ENCODE measurements at regions not wholly inside any gene's neighbourhood (a gene's known extent, or its start where the extent isn't known, plus 50 kb on each side); places are given as distances from the start of the nearest gene placed in this dataset.
"Not testable (repeated sequence)": the region's sequence is repeated elsewhere in the genome, so short reads cannot be mapped to it uniquely, and the experiment has no call there.

- Mint-ChIP-seq H3K36me3 (ENCODE audit: low read depth) (no peaks in the 10 kb centered on the region), H3K4me3 (no peak overlapping the region)
- intact Hi-C loops (cut with micrococcal nuclease) = no loop called here
These were observed 2161.4 kb upstream of the RAG2 start for GRCh38 chr11:38759394-38759793.

DNA sequence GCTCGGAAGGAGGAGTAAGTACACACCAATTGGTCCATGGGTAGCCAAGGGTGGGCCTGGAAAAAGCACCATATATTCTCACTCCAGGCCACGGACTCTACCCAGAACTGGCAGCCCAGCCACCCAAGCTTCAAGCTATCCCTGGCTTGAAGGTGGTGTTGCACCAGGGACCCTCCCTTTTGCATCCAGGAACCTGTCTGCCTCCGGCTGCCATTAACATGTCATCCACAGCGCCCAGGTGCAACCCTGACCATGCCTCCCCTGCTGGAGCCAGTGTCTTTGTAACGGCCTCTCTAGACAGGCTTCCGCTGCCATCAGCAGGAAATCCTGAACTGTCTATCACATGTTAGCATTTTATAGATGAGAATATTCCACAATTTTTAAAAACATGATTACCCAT, 2158.5 kb upstream of the RAG2 start:
- H3K4me3 Mint-ChIP-seq = no peak overlapping the region
- H3K27ac Mint-ChIP-seq = no peak overlapping the region
- H3K36me3 Mint-ChIP-seq (ENCODE audit: low read depth) = no peaks in the 10 kb centered on the region
- peaks cover 26% of the 10 kb centered on the region for H3K9me3 Mint-ChIP-seq
- no peaks in the 10 kb centered on the region for H3K4me1 Mint-ChIP-seq (ENCODE audit: low read depth)
- no peaks in the 10 kb centered on the region for H3K27me3 Mint-ChIP-seq
- intact Hi-C loops (cut with micrococcal nuclease) = no loop called here

More at GRCh38 chr11:38759394-38759793, 2161.4 kb upstream of the RAG2 start:
- H3K27me3 Mint-ChIP-seq = no peaks in the 10 kb centered on the region
- H3K4me1 Mint-ChIP-seq (ENCODE audit: low read depth) = no peaks in the 10 kb centered on the region
- H3K9me3 Mint-ChIP-seq = peaks cover 21% of the 10 kb centered on the region
- H3K27ac Mint-ChIP-seq = no peak overlapping the region

DNA sequence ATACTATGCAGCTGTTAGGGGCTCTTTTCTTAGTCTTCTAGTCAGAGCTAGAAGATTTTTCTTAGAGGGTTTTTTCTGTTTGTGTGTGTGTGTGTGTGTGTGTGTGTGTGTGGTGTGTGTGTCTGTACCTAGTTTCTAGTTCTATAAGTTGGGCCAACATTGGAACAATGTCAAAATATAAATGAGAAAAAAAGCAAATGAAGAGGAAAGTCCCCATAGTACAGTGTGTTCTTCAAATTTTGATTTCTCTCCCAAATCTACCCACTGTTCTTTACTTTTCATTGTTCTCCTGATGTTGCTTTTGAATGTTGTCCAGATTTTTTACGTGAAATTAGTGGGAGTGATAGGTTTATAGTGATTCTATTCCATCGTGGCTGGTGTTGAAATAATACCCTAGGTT, 2153.4 kb upstream of the RAG2 start:
- intact Hi-C loops (cut with micrococcal nuclease) = no loop called here
- Mint-ChIP-seq H3K27ac (no peak overlapping the region), H3K4me3 (no peak overlapping the region), H3K36me3 (ENCODE audit: low read depth) (no peaks in the 10 kb centered on the region), H3K27me3 (no peaks in the 10 kb centered on the region), H3K4me1 (ENCODE audit: low read depth) (no peaks in the 10 kb centered on the region), H3K9me3 (peaks cover 20% of the 10 kb centered on the region)

- H3K9me3 Mint-ChIP-seq = peaks cover 16% of the 10 kb centered on the region
- intact Hi-C loops (cut with micrococcal nuclease); H3K27me3 Mint-ChIP-seq; H3K4me3 Mint-ChIP-seq; H3K4me1 Mint-ChIP-seq (ENCODE audit: low read depth); H3K27ac Mint-ChIP-seq; H3K36me3 Mint-ChIP-seq (ENCODE audit: low read depth): not testable (repeated sequence)
These were observed 2148.5 kb upstream of the RAG2 start for GRCh38 chr11:38746516-38746915.

DNA sequence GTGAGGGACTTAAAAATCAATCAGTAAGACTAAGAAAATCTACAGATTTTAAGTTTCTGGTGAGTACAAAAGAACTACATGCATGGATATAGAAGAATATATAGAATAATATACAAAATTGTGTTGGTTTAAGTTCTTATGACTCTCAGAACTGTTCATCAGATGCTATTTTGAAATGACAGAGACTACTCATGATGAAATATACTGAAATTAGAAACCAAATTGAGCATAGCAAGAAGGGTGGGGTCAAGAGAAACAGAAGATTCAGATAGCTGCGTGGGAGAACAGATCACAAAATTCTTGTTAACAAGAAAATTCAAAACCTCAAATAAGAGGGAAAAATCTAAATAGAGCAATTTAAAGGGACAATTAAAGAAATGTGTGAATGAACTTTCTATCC, 2125.3 kb upstream of the RAG2 start:
- Mint-ChIP-seq H3K36me3 (ENCODE audit: low read depth) (no peaks in the 10 kb centered on the region), H3K4me1 (ENCODE audit: low read depth) (no peaks in the 10 kb centered on the region), H3K9me3 (peaks cover 13% of the 10 kb centered on the region), H3K4me3 (no peak overlapping the region), H3K27ac (no peak overlapping the region), H3K27me3 (no peaks in the 10 kb centered on the region)
- intact Hi-C loops (cut with micrococcal nuclease) = no loop called here

- H3K4me3 Mint-ChIP-seq = no peak overlapping the region
- intact Hi-C loops (cut with micrococcal nuclease) = no loop called here
- no peaks in the 10 kb centered on the region for H3K27me3 Mint-ChIP-seq
- no peaks in the 10 kb centered on the region for H3K36me3 Mint-ChIP-seq (ENCODE audit: low read depth)
- H3K4me1 Mint-ChIP-seq (ENCODE audit: low read depth) = no peaks in the 10 kb centered on the region
- H3K9me3 Mint-ChIP-seq = peaks cover 13% of the 10 kb centered on the region
- H3K27ac Mint-ChIP-seq = no peak overlapping the region
These were observed 2123.7 kb upstream of the RAG2 start for GRCh38 chr11:38721586-38722315.

DNA sequence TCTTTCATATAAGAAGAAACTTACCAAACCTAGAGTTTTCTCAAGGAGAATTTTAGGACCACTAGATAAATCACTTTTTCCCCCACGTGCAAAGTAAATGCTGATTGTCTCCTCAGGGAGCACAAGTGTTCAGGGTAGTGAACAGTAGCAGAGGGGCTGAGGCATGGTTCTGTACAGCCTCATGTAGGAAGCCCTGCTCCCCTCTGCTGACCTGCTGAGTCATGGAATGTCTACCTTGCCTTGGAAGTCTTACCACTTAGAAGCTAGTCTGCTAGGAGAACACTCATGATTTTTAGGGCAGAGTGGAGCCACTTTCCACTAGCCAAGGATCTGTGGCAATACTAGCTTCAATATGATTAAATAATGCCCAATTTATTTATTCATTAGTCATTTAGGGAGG, 2120.6 kb upstream of the RAG2 start:
- intact Hi-C loops (cut with micrococcal nuclease) = no loop called here
- Mint-ChIP-seq H3K4me1 (ENCODE audit: low read depth) (no peaks in the 10 kb centered on the region), H3K9me3 (peaks cover 15% of the 10 kb centered on the region), H3K27me3 (no peaks in the 10 kb centered on the region), H3K27ac (no peak overlapping the region), H3K36me3 (ENCODE audit: low read depth) (no peaks in the 10 kb centered on the region), H3K4me3 (no peak overlapping the region)

GRCh38 chr11:38718049-38718448, 2120.0 kb upstream of the RAG2 start:
- H3K27ac Mint-ChIP-seq = no peak overlapping the region
- intact Hi-C loops (cut with micrococcal nuclease) = no loop called here
- no peaks in the 10 kb centered on the region for H3K4me1 Mint-ChIP-seq (ENCODE audit: low read depth)
- no peaks in the 10 kb centered on the region for H3K36me3 Mint-ChIP-seq (ENCODE audit: low read depth)
- H3K27me3 Mint-ChIP-seq = no peaks in the 10 kb centered on the region
- no peak overlapping the region for H3K4me3 Mint-ChIP-seq
- peaks cover 17% of the 10 kb centered on the region for H3K9me3 Mint-ChIP-seq

DNA sequence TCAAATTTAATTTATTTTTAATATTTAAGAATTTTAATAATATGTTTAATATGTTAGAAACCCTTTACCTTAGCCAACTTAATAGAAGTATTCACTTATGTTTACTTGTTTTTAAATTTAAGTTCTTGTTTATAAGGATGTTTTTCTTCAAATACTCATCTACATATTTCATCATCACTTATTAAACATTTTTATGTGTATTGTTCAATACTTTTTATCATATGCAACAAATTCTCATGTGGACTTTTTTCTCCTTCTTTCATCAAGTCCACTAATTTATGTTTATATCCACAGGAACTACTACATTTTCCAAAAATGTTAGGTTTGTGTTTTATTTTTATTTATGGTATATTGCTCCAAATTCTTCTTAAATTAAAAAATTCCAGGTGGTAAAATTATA, 2113.1 kb upstream of the RAG2 start:
- H3K4me3 Mint-ChIP-seq = no peak overlapping the region
- H3K36me3 Mint-ChIP-seq (ENCODE audit: low read depth) = no peaks in the 10 kb centered on the region
- no peaks in the 10 kb centered on the region for H3K4me1 Mint-ChIP-seq (ENCODE audit: low read depth)
- intact Hi-C loops (cut with micrococcal nuclease) = no loop called here
- peaks cover 11% of the 10 kb centered on the region for H3K9me3 Mint-ChIP-seq
- no peak overlapping the region for H3K27ac Mint-ChIP-seq
- H3K27me3 Mint-ChIP-seq = no peaks in the 10 kb centered on the region

GRCh38 chr11:38710262-38710661, 2112.2 kb upstream of the RAG2 start:
- Mint-ChIP-seq H3K9me3 (peaks cover 11% of the 10 kb centered on the region), H3K36me3 (ENCODE audit: low read depth) (no peaks in the 10 kb centered on the region), H3K4me3 (no peak overlapping the region), H3K27ac (no peak overlapping the region), H3K4me1 (ENCODE audit: low read depth) (no peaks in the 10 kb centered on the region), H3K27me3 (no peaks in the 10 kb centered on the region)
- intact Hi-C loops (cut with micrococcal nuclease) = no loop called here

DNA sequence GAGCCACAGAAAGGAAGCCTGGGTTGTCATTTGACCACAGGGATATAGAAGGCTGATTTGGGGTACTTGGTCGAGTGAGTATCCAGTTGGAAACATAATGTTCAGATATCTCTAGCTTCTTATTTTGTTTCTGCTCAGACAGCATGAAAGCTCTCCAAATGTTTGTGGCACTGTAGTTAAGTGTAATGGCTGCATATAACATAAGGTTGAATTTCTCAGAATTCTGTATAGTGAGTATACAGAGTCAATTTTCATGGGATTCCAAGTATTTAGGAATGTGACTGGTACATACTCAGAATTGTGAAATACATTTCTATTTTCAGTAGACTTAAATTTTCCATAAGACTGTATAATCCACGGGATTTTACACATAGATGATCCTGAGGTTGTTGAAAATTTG, 2102.1 kb upstream of the RAG2 start:
- intact Hi-C loops (cut with micrococcal nuclease) = no loop called here
- Mint-ChIP-seq H3K4me1 (ENCODE audit: low read depth) (no peaks in the 10 kb centered on the region), H3K4me3 (no peak overlapping the region), H3K9me3 (peaks cover 35% of the 10 kb centered on the region), H3K36me3 (ENCODE audit: low read depth) (no peaks in the 10 kb centered on the region), H3K27ac (no peak overlapping the region), H3K27me3 (no peaks in the 10 kb centered on the region)

- no peaks in the 10 kb centered on the region for H3K4me1 Mint-ChIP-seq (ENCODE audit: low read depth)
- no peak overlapping the region for H3K4me3 Mint-ChIP-seq
- no peaks in the 10 kb centered on the region for H3K36me3 Mint-ChIP-seq (ENCODE audit: low read depth)
- H3K27ac Mint-ChIP-seq = no peak overlapping the region
- H3K27me3 Mint-ChIP-seq = no peaks in the 10 kb centered on the region
- intact Hi-C loops (cut with micrococcal nuclease) = no loop called here
- peaks cover 47% of the 10 kb centered on the region for H3K9me3 Mint-ChIP-seq
These were observed 2095.3 kb upstream of the RAG2 start for GRCh38 chr11:38693306-38693705.

- H3K4me3 Mint-ChIP-seq; H3K36me3 Mint-ChIP-seq (ENCODE audit: low read depth); intact Hi-C loops (cut with micrococcal nuclease); H3K27me3 Mint-ChIP-seq; H3K4me1 Mint-ChIP-seq (ENCODE audit: low read depth); H3K27ac Mint-ChIP-seq: not testable (repeated sequence)
- peaks cover 31% of the 10 kb centered on the region for H3K9me3 Mint-ChIP-seq
These were observed 2092.2 kb upstream of the RAG2 start for GRCh38 chr11:38690211-38690610.

GRCh38 chr11:38687008-38687407, 2089.0 kb upstream of the RAG2 start:
- no peak overlapping the region for H3K4me3 Mint-ChIP-seq
- H3K9me3 Mint-ChIP-seq = peaks cover 7% of the 10 kb centered on the region
- H3K4me1 Mint-ChIP-seq (ENCODE audit: low read depth) = no peaks in the 10 kb centered on the region
- H3K27me3 Mint-ChIP-seq = no peaks in the 10 kb centered on the region
- intact Hi-C loops (cut with micrococcal nuclease) = no loop called here
- H3K27ac Mint-ChIP-seq = no peak overlapping the region
- H3K36me3 Mint-ChIP-seq (ENCODE audit: low read depth) = no peaks in the 10 kb centered on the region

GRCh38 chr11:38683484-38683883, 2085.4 kb upstream of the RAG2 start:
- no peaks in the 10 kb centered on the region for H3K27me3 Mint-ChIP-seq
- no peaks in the 10 kb centered on the region for H3K36me3 Mint-ChIP-seq (ENCODE audit: low read depth)
- intact Hi-C loops (cut with micrococcal nuclease) = no loop called here
- H3K9me3 Mint-ChIP-seq = peaks cover 8% of the 10 kb centered on the region
- H3K4me3 Mint-ChIP-seq = no peak overlapping the region
- no peaks in the 10 kb centered on the region for H3K4me1 Mint-ChIP-seq (ENCODE audit: low read depth)
- no peak overlapping the region for H3K27ac Mint-ChIP-seq

Data from dendritic cell treated with granulocyte-macrophage colony-stimulating factor and Interleukin-4, amounts not matched to agents 40 ng/mL and 50 ng/mL, for 4 days (primary cell).